Fibroblast of mammary gland (primary cell): ENCODE measurements at regions not wholly inside any gene's neighbourhood (a gene's known extent, or its start where the extent isn't known, plus 50 kb on each side); places are given as distances from the start of the nearest gene placed in this dataset.
"Not testable (repeated sequence)": the region's sequence is repeated elsewhere in the genome, so short reads cannot be mapped to it uniquely, and the experiment has no call there.

Experiments
- DNase-seq: peaks from one replicate; pipeline ENCODE4 v3.0.0-alpha.2; 2010; ENCODE audit warnings: low read depth
- H3K4me3 ChIP-seq: 2 replicates; pipeline ENCODE4 v1.5.1; 2011; ENCODE audit warnings: low read depth, mild to moderate bottlenecking, low read length, moderate library complexity; ENCODE audit not compliant: control insufficient read depth
- CTCF ChIP-seq: conservative IDR thresholded peaks from 2 replicates; pipeline ENCODE4 v1.5.1; 2011; ENCODE audit warnings: low read depth, low read length, inconsistent platforms; ENCODE audit not compliant: control insufficient read depth, insufficient read depth

- H3K4me3 ChIP-seq: no peak overlapping the region
- no peak for DNase-seq
- no peak for TF ChIP-seq CTCF
Observed at GRCh38 chr10:7071421-7071820, 339.4 kb downstream of the SFMBT2 start.

- no peak for TF ChIP-seq CTCF
- H3K4me3 ChIP-seq: no peak overlapping the region
- DNase-seq: no peak
Observed at GRCh38 chr10:7070950-7071349, 339.9 kb downstream of the SFMBT2 start.

GRCh38 chr10:7069706-7070105 lies 341.1 kb downstream of the SFMBT2 start:
- TF ChIP-seq CTCF: no peak

GRCh38 chr10:7056216-7056615 lies 354.6 kb downstream of the SFMBT2 start:
- no peak for TF ChIP-seq CTCF
- DNase-seq: no peak
- H3K4me3 ChIP-seq: no peak overlapping the region

More at GRCh38 chr10:7069706-7070105, 341.1 kb downstream of the SFMBT2 start:
- no peak for DNase-seq
- H3K4me3 ChIP-seq: no peak overlapping the region

- TF ChIP-seq CTCF: peak; percentile 31
- peak; percentile 22 for DNase-seq
- H3K4me3 ChIP-seq: no peak overlapping the region
Observed at GRCh38 chr10:7054915-7055314, 355.9 kb downstream of the SFMBT2 start.

- H3K4me3 ChIP-seq: no peak overlapping the region
- no peak for TF ChIP-seq CTCF
- no peak for DNase-seq
Observed at GRCh38 chr10:7053195-7053594, 357.6 kb downstream of the SFMBT2 start.

GRCh38 chr10:7050024-7050423 lies 360.8 kb downstream of the SFMBT2 start:
- not testable (repeated sequence) for H3K4me3 ChIP-seq, DNase-seq

- no peak for DNase-seq
- no peak for TF ChIP-seq CTCF
- H3K4me3 ChIP-seq: no peak overlapping the region
Observed at GRCh38 chr10:7048061-7048460, 362.8 kb downstream of the SFMBT2 start.
